K562 (cell line): ENCODE measurements at regions not wholly inside any gene's neighbourhood (a gene's known extent, or its start where the extent isn't known, plus 50 kb on each side); places are given as distances from the start of the nearest gene placed in this dataset.

ENCODE experiments used
- ATAC-seq: fragments of 200-7000 bp; cut with Tn5 transposase; 3 replicates; pipeline ENCODE4 v1.9.1; 2020; ENCODE audit warnings: moderate library complexity
- BruUV-seq: library from RNA; stranded (reverse); fragments of 400-500 nt; replicated peaks from 2 replicates; lab custom pipeline; 2021; lab: Mats Ljungman, UMichigan
- CTCF ChIA-PET: fragments of 300-600 bp; formaldehyde crosslinking; extraction: SDS; loops from one replicate; lab custom pipeline; 2021; ENCODE audit warnings: low intra/inter-chr PET ratio; lab: Yijun Ruan, JAX
- POLR2A ChIA-PET: fragments of 300-600, 350-650 bp; sonication (Branson Sonifier 250); formaldehyde crosslinking; extraction: SDS; loops from one replicate; lab custom pipeline; 2021; ENCODE audit warnings: antibody characterized with exemption, inconsistent platforms; lab: Yijun Ruan, JAX
- DNase-seq, 4 experiments: peaks; one replicate each; pipeline versions ENCODE4 v3.0.0 to v3.0.0-alpha.2; 2011 to 2018; ENCODE audit warnings: low spot score in 3 of 4, mixed read lengths in 3 of 4; ENCODE audit errors: extremely low read depth in 1 of 4
- FAIRE-seq: peaks from 2 replicates; lab custom pipeline; 2011; peaks lifted over from hg19 to GRCh38; lab: Jason Lieb, UNC
- H2AFZ ChIP-seq: 2 replicates; pipeline ENCODE4 v1.6.0; 2011; ENCODE audit warnings: low read depth, low read length, control low read depth, inconsistent platforms
- H3K27ac ChIP-seq: fragments of 200-600 bp; 3 replicates; pipeline ENCODE4 v1.8.0; 2011; ENCODE audit warnings: low read depth, mild to moderate bottlenecking, control low read depth, inconsistent platforms, low read length, moderate library complexity, mixed read lengths; ENCODE audit errors: extremely low read depth
- H3K27me3 ChIP-seq, 2 experiments: fragments of 300-600 bp in 1 of 2; 2 replicates in 1 of 2; 3 replicates in 1 of 2; pipeline versions ENCODE4 v1.6.0 to v1.8.0; 2011; ENCODE audit warnings: inconsistent platforms in 2 of 2, low read length in 2 of 2, mild to moderate bottlenecking in 1 of 2, mixed read lengths in 1 of 2, moderate library complexity in 1 of 2; ENCODE audit not compliant: control insufficient read depth in 2 of 2, insufficient read depth in 2 of 2
- H3K36me3 ChIP-seq: fragments of 300-600 bp; 3 replicates; pipeline ENCODE4 v1.8.0; 2011; ENCODE audit warnings: mild to moderate bottlenecking, low read length, inconsistent platforms; ENCODE audit not compliant: control insufficient read depth, insufficient read depth
- H3K4me1 ChIP-seq, 2 experiments: fragments of 200-600 bp in 1 of 2; replicated peaks in 1 of 2; 2 replicates in 1 of 2; 3 replicates in 1 of 2; pipeline versions ENCODE4 v1.5.1 to v1.8.0; 2011; ENCODE audit warnings: inconsistent platforms in 2 of 2, low read length in 2 of 2, mild to moderate bottlenecking in 1 of 2, mixed read lengths in 1 of 2, moderate library complexity in 1 of 2; ENCODE audit not compliant: control insufficient read depth in 2 of 2, insufficient read depth in 2 of 2
- H3K4me2 ChIP-seq: 2 replicates; pipeline ENCODE4 v1.6.1; 2011; ENCODE audit warnings: low read length, control low read depth, inconsistent platforms, mixed read lengths; ENCODE audit not compliant: insufficient read depth
- H3K4me3 ChIP-seq: fragments of 200-600 bp; sonication (generic), shearing (Covaris generic); 2 replicates; pipeline ENCODE4 v1.5.1; 2016; ENCODE audit warnings: control low read depth, inconsistent platforms
- H3K79me2 ChIP-seq: fragments of 200-600 bp; 3 replicates; pipeline ENCODE4 v1.8.0; 2011; ENCODE audit warnings: low read length, inconsistent platforms; ENCODE audit not compliant: control insufficient read depth, insufficient read depth
- H3K9ac ChIP-seq, 2 experiments: 2 replicates each; pipeline versions ENCODE4 v1.6.0 to v1.6.1; 2011; ENCODE audit warnings: low read depth in 2 of 2, low read length in 2 of 2, control low read depth in 1 of 2, inconsistent platforms in 1 of 2, mild to moderate bottlenecking in 1 of 2, mixed read lengths in 1 of 2; ENCODE audit not compliant: insufficient read depth in 1 of 2
- H3K9me1 ChIP-seq: one replicate; pipeline ENCODE4 v1.6.0; 2011; ENCODE audit warnings: inconsistent platforms, mild to moderate bottlenecking, low read length, moderate library complexity; ENCODE audit not compliant: control insufficient read depth, insufficient read depth
- H3K9me3 ChIP-seq: replicated peaks from 2 replicates; pipeline ENCODE4 v1.5.1; 2011; ENCODE audit warnings: low read depth, low read length, inconsistent platforms; ENCODE audit not compliant: control insufficient read depth, insufficient read depth
- H4K20me1 ChIP-seq: replicated peaks from 2 replicates; pipeline ENCODE4 v1.6.1; 2011; ENCODE audit warnings: low read length, inconsistent platforms, mixed read lengths; ENCODE audit not compliant: control insufficient read depth, insufficient read depth
- WGBS: fragments of 100-300 bp; shearing (Covaris generic); methylation state at CpG from one replicate; pipeline ENCODE4 v1.1.6; 2016; ENCODE audit warnings: low coverage, mixed read lengths; ENCODE audit not compliant: insufficient coverage; ENCODE audit errors: missing lambda C conversion rate; 5-methylcytosine and 5-hydroxymethylcytosine counted together
- in situ Hi-C: fragments of 300-500 bp; cut with MboI; formaldehyde crosslinking; loops from 4 replicates; pipeline ENCODE4 v1.15.0; 2018; ENCODE audit warnings: inconsistent platforms, mixed read lengths
- intact Hi-C: fragments of 100-400 bp; cut with micrococcal nuclease; formaldehyde crosslinking; loops from 2 replicates; pipeline ENCODE4 v1.14.2; 2022
- TF ChIP-seq, protein P1 (sequence below): sonication (generic); formaldehyde crosslinking; IDR thresholded peaks from 2 replicates; pipeline ENCODE4 v1.8.0; 2023; ENCODE audit warnings: mild to moderate bottlenecking, missing genetic modification reagents

DNA sequence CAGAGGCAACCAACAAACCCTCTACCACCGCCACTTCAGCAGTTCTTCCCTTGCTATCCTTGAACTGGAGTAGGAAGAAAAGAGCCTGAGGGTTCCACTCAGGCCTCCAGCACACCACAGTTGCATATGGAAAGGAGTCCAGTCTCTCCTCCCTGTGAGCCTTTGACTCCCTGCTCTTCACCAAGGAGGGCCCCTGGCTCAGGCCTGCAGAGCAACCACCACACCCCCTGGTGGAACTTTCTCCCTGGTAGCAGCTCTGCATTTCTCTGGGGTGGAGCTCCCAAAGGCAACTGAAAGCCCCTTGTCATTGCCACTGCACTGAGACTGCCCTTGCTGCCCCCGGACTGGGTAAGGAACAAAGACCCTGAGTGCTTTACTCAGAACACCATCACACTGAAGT, 1021.5 kb upstream of the ADGRL2 start:
- ChIA-PET POLR2A (interaction anchor here (0.7 kb wide), 1 partner anchor 1965 kb away, joined by 3 read pairs; no protein-coding TSS in a partner anchor), CTCF (no interaction called here)
- intact Hi-C loops: no loop called here
- Histone ChIP-seq H4K20me1 (no peaks in the 10 kb centered on the region), H3K79me2 (no peaks in the 10 kb centered on the region), H3K36me3 (no peaks in the 10 kb centered on the region), H3K27me3 (no peaks in the 10 kb centered on the region), H3K9me1 (no peaks in the 10 kb centered on the region), H3K9ac (no peak overlapping the region), H3K4me1 (no peaks in the 10 kb centered on the region), H3K4me3 (no peak overlapping the region), H3K4me2 (no peak overlapping the region), H3K27ac (no peak overlapping the region), H3K9me3 (no peaks in the 10 kb centered on the region), H2AFZ (no peak overlapping the region)
- DNase-seq (no peak), ATAC-seq (no peak), FAIRE-seq (no peak)
- 5% methylated on average over 2 of the region's 2 CpGs for WGBS
- BruUV-seq: no TSS peak
- in situ Hi-C loops: no loop called here
- TF ChIP-seq, protein P1, sequence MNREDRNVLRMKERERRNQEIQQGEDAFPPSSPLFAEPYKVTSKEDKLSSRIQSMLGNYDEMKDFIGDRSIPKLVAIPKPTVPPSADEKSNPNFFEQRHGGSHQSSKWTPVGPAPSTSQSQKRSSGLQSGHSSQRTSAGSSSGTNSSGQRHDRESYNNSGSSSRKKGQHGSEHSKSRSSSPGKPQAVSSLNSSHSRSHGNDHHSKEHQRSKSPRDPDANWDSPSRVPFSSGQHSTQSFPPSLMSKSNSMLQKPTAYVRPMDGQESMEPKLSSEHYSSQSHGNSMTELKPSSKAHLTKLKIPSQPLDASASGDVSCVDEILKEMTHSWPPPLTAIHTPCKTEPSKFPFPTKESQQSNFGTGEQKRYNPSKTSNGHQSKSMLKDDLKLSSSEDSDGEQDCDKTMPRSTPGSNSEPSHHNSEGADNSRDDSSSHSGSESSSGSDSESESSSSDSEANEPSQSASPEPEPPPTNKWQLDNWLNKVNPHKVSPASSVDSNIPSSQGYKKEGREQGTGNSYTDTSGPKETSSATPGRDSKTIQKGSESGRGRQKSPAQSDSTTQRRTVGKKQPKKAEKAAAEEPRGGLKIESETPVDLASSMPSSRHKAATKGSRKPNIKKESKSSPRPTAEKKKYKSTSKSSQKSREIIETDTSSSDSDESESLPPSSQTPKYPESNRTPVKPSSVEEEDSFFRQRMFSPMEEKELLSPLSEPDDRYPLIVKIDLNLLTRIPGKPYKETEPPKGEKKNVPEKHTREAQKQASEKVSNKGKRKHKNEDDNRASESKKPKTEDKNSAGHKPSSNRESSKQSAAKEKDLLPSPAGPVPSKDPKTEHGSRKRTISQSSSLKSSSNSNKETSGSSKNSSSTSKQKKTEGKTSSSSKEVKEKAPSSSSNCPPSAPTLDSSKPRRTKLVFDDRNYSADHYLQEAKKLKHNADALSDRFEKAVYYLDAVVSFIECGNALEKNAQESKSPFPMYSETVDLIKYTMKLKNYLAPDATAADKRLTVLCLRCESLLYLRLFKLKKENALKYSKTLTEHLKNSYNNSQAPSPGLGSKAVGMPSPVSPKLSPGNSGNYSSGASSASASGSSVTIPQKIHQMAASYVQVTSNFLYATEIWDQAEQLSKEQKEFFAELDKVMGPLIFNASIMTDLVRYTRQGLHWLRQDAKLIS: no peak
- TF ChIP-seq, all 486 proteins: peak for 0
